ENCODE measurements at regions not wholly inside any gene's neighbourhood (a gene's known extent, or its start where the extent isn't known, plus 50 kb on each side); places are given as distances from the start of the nearest gene placed in this dataset.

GRCh38 chr2:120867290-120868241 lies 131.9 kb downstream of the GLI2 start:
- DNase-seq = no peak

- no peak for DNase-seq
These were observed 132.7 kb downstream of the GLI2 start for GRCh38 chr2:120868366-120868765.

GRCh38 chr2:120869036-120869729 lies 133.5 kb downstream of the GLI2 start:
- DNase-seq = no peak

GRCh38 chr2:120869730-120870466 lies 134.2 kb downstream of the GLI2 start:
- no peak for DNase-seq

GRCh38 chr2:120870467-120870788 lies 134.8 kb downstream of the GLI2 start:
- DNase-seq = no peak

GRCh38 chr2:120871016-120871635 lies 135.5 kb downstream of the GLI2 start:
- no peak for DNase-seq

GRCh38 chr2:120871881-120872620 lies 136.4 kb downstream of the GLI2 start:
- no peak for DNase-seq

GRCh38 chr2:120873958-120874887 lies 138.6 kb downstream of the GLI2 start:
- no peak for DNase-seq

- DNase-seq = no peak
These were observed 139.2 kb downstream of the GLI2 start for GRCh38 chr2:120874888-120875275.

GRCh38 chr2:120875431-120875830 lies 139.8 kb downstream of the GLI2 start:
- DNase-seq = no peak

GRCh38 chr2:120876526-120877280 lies 141.0 kb downstream of the GLI2 start:
- DNase-seq = no peak

GRCh38 chr2:120877409-120877808 lies 141.7 kb downstream of the GLI2 start:
- no peak for DNase-seq

GRCh38 chr2:120878970-120879369 lies 143.3 kb downstream of the GLI2 start:
- no peak for DNase-seq

- no peak for DNase-seq
These were observed 144.0 kb downstream of the GLI2 start for GRCh38 chr2:120879431-120880295.

- no peak for DNase-seq
These were observed 144.7 kb downstream of the GLI2 start for GRCh38 chr2:120880381-120880780.

GRCh38 chr2:120881981-120882788 lies 146.5 kb downstream of the GLI2 start:
- DNase-seq = no peak

- DNase-seq = no peak
These were observed 148.2 kb downstream of the GLI2 start for GRCh38 chr2:120883607-120884440.
